ENCODE measurements at regions not wholly inside any gene's neighbourhood (a gene's known extent, or its start where the extent isn't known, plus 50 kb on each side); places are given as distances from the start of the nearest gene placed in this dataset.
A peak's percentile ranks its signal among the peaks of the same experiment; 100 is the strongest.

DNA sequence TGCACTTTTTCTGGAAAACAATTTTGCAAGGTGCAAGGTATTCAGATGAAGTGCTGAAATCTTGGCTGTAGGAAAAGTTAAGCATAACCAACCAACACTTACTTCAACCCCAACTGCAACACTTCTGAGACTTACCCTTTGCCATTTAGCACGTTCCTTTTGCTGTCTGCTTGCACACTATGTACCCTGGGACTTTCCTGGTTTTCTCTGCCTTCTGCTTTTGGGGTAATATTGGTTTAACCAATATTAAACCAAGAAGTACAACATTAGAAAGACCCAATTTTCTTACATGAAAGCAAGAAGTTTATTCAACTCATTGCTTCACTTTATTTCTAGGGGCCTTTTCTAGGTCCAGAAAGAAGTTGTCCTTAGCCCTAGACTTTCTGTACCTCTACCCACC lies 193.0 kb downstream of the HLX start:
- no peak for DNase-seq

DNA sequence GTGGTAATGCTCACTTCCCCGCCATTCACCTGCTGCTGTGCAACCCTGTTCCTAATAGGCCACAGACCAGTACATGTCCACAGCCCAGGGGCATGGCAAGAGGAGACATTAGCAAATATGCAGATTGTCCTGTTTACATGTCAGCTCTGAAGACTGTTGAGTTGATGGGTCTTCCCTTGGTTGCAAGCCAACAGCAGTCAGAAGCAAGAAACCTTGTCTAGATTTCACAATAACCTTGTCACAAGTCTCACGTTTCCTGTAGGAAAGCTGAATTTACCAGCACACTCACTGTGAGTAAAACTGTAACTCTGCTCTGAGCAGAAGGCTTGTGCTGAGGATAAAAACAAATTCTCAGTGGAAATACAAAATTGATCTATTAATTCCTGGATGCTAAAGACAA lies 195.1 kb downstream of the HLX start:
- DNase-seq = no peak

GRCh38 chr1:221075911-221076310 lies 196.7 kb downstream of the HLX start:
- no peak for DNase-seq

GRCh38 chr1:221076391-221076811 lies 197.2 kb downstream of the HLX start:
- DNase-seq = no peak

- DNase-seq = no peak
These were observed 199.2 kb downstream of the HLX start for GRCh38 chr1:221078260-221078965.

DNA sequence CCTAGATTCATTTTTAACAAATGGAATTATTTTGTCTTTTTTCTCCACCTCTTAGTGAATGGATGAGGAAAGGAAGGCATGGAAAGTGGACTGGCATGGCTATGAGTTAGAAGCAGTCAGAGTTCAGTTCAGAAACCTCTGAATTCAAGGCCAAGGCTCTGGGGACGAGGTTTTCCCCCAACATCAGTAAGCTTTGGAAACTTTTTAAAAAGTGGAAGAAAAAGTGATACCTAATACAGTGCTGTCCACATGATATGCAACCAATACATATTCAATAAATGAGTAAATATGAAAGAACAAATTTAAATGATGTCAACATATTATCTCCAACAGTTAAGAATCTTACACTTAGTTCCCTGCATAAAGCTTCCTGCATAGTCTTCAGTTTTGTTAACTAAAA lies 204.7 kb downstream of the HLX start:
- DNase-seq = no peak

DNA sequence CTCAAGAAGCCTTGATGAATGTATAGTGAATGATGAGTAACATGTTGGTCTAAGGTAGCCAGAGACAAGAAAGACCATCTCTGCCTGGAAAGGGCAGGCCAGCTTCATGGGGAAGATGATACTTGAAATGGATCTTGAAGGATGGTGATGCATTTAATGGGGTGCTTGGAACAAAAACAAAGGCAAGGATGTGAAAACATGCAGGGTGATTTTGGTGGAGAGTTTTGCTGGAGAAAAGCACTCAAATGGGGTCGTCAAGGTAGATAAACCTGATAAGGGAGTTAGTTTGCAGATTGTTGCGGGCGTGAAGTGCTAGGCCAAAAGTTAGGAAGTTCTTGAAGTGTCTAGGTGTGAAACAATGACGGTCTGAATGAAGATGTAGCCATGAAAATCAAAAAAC lies 205.4 kb downstream of the HLX start:
- no peak for DNase-seq

- no peak for DNase-seq
These were observed 206.6 kb downstream of the HLX start for GRCh38 chr1:221085701-221086375.

- DNase-seq = no peak
These were observed 208.7 kb downstream of the HLX start for GRCh38 chr1:221087919-221088318.

- no peak for DNase-seq
These were observed 210.0 kb downstream of the HLX start for GRCh38 chr1:221089273-221089672.

- no peak for DNase-seq
These were observed 210.6 kb downstream of the HLX start for GRCh38 chr1:221089803-221090202.

GRCh38 chr1:221093903-221094791 lies 214.9 kb downstream of the HLX start:
- DNase-seq = no peak

- peak; percentile 12 for DNase-seq
These were observed 218.4 kb downstream of the HLX start for GRCh38 chr1:221097479-221098281.

DNA sequence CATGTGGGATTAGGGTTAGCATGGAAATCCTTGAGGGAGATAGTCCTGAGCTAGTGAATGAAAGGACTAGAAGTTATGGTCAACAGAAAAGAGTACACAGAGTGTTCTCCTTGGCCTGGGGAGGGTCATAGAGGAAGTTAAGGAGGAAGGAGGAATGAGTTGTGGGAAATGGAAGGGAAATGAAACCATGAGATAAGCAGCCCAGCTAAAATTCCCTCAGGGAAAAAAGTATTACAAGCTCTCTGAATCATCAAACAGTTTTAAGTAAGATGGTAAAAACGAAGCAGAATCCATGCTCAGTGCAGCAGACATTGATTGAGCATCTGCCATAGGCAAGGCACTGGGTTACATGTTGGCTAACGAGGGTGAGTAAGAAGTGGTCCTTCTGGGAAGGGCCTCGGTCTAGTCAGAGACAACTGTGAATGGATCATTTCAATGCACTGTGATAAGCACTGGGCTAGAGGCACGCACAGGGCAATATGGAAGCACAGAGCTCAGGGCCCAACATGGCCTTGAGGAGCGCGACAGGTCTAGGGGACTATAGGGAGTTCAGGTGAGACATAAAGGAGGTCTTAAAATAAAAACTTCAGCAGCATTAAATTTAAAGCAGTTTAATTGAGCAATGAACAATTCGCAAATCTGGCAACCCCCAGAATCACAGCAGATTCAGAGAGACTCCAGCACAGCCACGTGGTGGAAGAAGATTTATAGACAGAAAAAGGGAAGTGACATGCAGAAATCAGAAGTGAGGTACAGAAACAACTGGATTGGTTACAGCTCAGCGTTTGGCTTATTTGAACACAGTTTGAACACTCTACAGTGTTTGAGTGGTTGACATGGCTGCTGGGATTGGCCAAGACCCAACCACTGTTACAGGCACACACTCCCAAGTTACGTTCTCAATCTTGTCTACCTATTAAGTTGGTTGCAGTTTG lies 219.5 kb downstream of the HLX start:
- DNase-seq = peak; percentile 8

GRCh38 chr1:221099747-221100595 lies 220.7 kb downstream of the HLX start:
- no peak for DNase-seq

GRCh38 chr1:221100611-221101010 lies 221.4 kb downstream of the HLX start:
- no peak for DNase-seq

- DNase-seq = no peak
These were observed 222.8 kb downstream of the HLX start for GRCh38 chr1:221101807-221102605.

DNA sequence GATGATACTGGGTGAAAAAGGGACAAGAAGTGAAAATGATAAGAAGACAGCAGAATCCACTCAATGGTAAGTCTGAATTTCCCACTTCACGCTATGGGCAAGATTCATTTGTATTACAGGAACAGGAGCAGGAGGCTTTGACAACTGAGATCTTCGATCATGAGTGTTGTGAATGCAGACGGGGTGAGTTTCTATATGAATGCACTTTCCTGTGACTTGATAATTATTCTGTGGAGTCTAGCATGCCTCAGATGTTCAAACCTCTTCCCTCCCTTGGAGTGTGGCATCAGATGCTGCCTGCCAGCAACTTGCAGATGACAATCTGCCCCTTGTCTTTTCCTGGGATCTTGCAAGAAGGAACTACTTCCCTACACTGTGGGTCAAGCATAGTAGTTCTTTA lies 225.4 kb downstream of the HLX start:
- no peak for DNase-seq

- DNase-seq = no peak
These were observed 226.3 kb downstream of the HLX start for GRCh38 chr1:221105578-221105977.

- no peak for DNase-seq
These were observed 227.4 kb downstream of the HLX start for GRCh38 chr1:221106616-221107015.

All from CD4-positive, alpha-beta T cell treated with Interleukin-21 for 1 hour (primary cell).